ENCODE measurements at regions not wholly inside any gene's neighbourhood (a gene's known extent, or its start where the extent isn't known, plus 50 kb on each side); places are given as distances from the start of the nearest gene placed in this dataset.

GRCh38 chr9:107118863-107119624 is 164.0 kb upstream of the RAD23B start:
- no peak for DNase-seq

- DNase-seq: no peak
Observed at GRCh38 chr9:107119735-107120134, 163.3 kb upstream of the RAD23B start.

- DNase-seq: no peak
Observed at GRCh38 chr9:107123389-107123788, 159.7 kb upstream of the RAD23B start.

GRCh38 chr9:107127608-107128007 is 155.5 kb upstream of the RAD23B start:
- DNase-seq: no peak

GRCh38 chr9:107131108-107131799 is 151.8 kb upstream of the RAD23B start:
- DNase-seq: peak in 21 of 58 donors; percentile 4 to 42 (median 15)

- DNase-seq: no peak
Observed at GRCh38 chr9:107136296-107136695, 146.8 kb upstream of the RAD23B start.

- DNase-seq: peak in 1 of 58 donors; percentile 2
Observed at GRCh38 chr9:107137495-107138202, 145.4 kb upstream of the RAD23B start.

- no peak for DNase-seq
Observed at GRCh38 chr9:107138261-107138992, 144.7 kb upstream of the RAD23B start.

GRCh38 chr9:107141967-107142366 is 141.1 kb upstream of the RAD23B start:
- no peak for DNase-seq

- DNase-seq: peak in 1 of 58 donors; percentile 10
Observed at GRCh38 chr9:107142430-107142829, 140.6 kb upstream of the RAD23B start.

- no peak for DNase-seq
Observed at GRCh38 chr9:107142896-107143603, 140.0 kb upstream of the RAD23B start.

GRCh38 chr9:107144475-107144874 is 138.6 kb upstream of the RAD23B start:
- DNase-seq: no peak

GRCh38 chr9:107147134-107147533 is 135.9 kb upstream of the RAD23B start:
- DNase-seq: peak in 2 of 58 donors; percentile 10 to 22

- DNase-seq: no peak
Observed at GRCh38 chr9:107148216-107148615, 134.9 kb upstream of the RAD23B start.

- DNase-seq: no peak
Observed at GRCh38 chr9:107149756-107150155, 133.3 kb upstream of the RAD23B start.

GRCh38 chr9:107153336-107153735 is 129.7 kb upstream of the RAD23B start:
- DNase-seq: no peak

- no peak for DNase-seq
Observed at GRCh38 chr9:107154291-107154690, 128.8 kb upstream of the RAD23B start.

- DNase-seq: no peak
Observed at GRCh38 chr9:107154766-107155165, 128.3 kb upstream of the RAD23B start.

GRCh38 chr9:107155244-107155817 is 127.7 kb upstream of the RAD23B start:
- no peak for DNase-seq

GRCh38 chr9:107158321-107158720 is 124.8 kb upstream of the RAD23B start:
- peak in 5 of 58 donors; percentile 9 to 24 (median 15) for DNase-seq

Data from anterior cingulate cortex (tissue), 58 donors.